Thyroid gland (tissue), 4 donors: ENCODE measurements at regions not wholly inside any gene's neighbourhood (a gene's known extent, or its start where the extent isn't known, plus 50 kb on each side); places are given as distances from the start of the nearest gene placed in this dataset.

Source experiments
- CTCF ChIP-seq, 6 experiments: fragments of 200-600 bp in 3 of 6; fragments of 450-650 bp in 3 of 6; sonication (generic) in 3 of 6; IDR thresholded peaks; one replicate each; pipeline ENCODE4 v1.5.1; 2016 to 2019; ENCODE audit warnings: antibody characterized with exemption in 6 of 6, mild to moderate bottlenecking in 2 of 6, inconsistent platforms in 1 of 6, moderate library complexity in 1 of 6
- POLR2A ChIP-seq, 2 donors: fragments of 450-650 bp; IDR thresholded peaks; one replicate each; pipeline ENCODE4 v1.6.1; 2017; ENCODE audit warnings: antibody characterized with exemption in 2 of 2, mild to moderate bottlenecking in 2 of 2, moderate library complexity in 1 of 2

GRCh38 chr10:84948644-84949043 is 620.3 kb downstream of the CCSER2 start:
- TF ChIP-seq CTCF (IDR thresholded peaks at IDR 0.05) = no peak
- no peak for TF ChIP-seq POLR2A (IDR thresholded peaks at IDR 0.05)
